MM.1S (cell line): ENCODE measurements at regions not wholly inside any gene's neighbourhood (a gene's known extent, or its start where the extent isn't known, plus 50 kb on each side); places are given as distances from the start of the nearest gene placed in this dataset.

ENCODE experiments used
- EZH2 ChIP-seq: fragments of 300-600 bp; sonication (generic); optimal IDR thresholded peaks from 2 replicates; pipeline ENCODE3; 2017; ENCODE audit warnings: low read depth, mild to moderate bottlenecking, antibody characterized with exemption, low read length, mixed read lengths
- TF ChIP-seq, protein P1 (sequence below): fragments of 300-600 bp; sonication (generic); IDR thresholded peaks from 2 replicates; pipeline ENCODE4 v1.5.1; 2016; ENCODE audit warnings: antibody characterized with exemption, low read length, mixed read lengths

DNA sequence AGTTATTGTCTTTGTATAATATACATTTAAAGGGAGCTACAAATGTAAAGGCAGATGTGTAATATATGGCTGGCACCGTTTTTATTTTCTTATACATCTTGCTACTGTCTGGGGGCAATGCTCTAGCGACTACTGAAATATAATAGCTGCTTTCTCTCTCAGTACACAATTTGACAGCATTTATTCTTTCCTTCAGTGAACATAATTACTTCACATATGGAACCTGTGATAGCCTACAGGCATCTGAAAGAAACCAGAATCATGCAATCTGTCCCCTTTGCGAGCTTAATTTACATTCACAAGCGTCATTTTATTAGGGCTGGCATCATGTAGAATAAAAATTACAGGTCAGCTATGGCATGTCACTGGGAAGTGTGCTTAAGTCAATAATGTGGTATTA, 557.5 kb upstream of the PTBP2 start:
- TF ChIP-seq, protein P1, sequence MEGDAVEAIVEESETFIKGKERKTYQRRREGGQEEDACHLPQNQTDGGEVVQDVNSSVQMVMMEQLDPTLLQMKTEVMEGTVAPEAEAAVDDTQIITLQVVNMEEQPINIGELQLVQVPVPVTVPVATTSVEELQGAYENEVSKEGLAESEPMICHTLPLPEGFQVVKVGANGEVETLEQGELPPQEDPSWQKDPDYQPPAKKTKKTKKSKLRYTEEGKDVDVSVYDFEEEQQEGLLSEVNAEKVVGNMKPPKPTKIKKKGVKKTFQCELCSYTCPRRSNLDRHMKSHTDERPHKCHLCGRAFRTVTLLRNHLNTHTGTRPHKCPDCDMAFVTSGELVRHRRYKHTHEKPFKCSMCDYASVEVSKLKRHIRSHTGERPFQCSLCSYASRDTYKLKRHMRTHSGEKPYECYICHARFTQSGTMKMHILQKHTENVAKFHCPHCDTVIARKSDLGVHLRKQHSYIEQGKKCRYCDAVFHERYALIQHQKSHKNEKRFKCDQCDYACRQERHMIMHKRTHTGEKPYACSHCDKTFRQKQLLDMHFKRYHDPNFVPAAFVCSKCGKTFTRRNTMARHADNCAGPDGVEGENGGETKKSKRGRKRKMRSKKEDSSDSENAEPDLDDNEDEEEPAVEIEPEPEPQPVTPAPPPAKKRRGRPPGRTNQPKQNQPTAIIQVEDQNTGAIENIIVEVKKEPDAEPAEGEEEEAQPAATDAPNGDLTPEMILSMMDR, result no peak
- TF ChIP-seq EZH2, result no peak
